ENCODE measurements at regions not wholly inside any gene's neighbourhood (a gene's known extent, or its start where the extent isn't known, plus 50 kb on each side); places are given as distances from the start of the nearest gene placed in this dataset.

DNA sequence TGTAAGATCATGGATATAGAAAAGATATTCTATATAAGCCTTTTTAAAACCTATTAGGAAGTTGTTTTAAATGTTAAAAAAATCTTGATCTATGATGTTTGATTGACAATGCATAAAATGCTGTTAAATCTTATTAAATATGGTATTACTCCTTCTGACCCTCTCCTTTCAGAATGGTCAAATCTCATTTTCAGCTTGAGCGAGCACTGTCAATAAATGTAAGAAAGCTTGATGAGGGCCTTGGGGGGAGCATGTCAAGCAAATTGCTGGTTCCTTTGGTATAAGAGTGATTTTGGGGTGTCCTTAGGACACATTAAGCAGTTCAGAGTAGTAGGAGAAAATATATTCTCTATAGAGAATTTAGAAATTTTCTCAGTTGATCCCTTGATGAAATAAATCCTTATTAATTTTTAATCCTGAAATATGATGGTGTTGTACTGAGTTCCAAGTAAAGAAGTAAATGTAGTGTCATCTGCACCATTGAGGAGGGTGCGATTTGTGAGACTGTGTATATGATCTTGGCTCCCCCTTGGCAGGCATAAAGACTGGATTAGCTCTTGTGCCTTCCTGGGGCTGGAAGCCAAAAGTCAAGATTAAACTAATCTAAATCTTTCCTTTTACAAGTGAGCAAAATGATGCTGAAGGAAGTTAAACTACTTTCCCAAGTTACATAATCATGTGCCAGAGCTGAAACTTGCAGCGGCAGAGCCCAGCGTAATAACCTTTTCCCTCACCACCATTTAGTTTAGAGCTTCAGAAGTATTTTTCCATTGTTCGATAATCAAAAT lies 82.6 kb upstream of the ANK2 start:
- Histone ChIP-seq H3K4me1 (no peaks in the 10 kb centered on the region), H3K27ac (no peak overlapping the region), H3K9me3 (no peaks in the 10 kb centered on the region), H3K36me3 (no peaks in the 10 kb centered on the region), H3K4me3 (no peak overlapping the region), H3K27me3 (no peaks in the 10 kb centered on the region)
- TF ChIP-seq, protein P1, sequence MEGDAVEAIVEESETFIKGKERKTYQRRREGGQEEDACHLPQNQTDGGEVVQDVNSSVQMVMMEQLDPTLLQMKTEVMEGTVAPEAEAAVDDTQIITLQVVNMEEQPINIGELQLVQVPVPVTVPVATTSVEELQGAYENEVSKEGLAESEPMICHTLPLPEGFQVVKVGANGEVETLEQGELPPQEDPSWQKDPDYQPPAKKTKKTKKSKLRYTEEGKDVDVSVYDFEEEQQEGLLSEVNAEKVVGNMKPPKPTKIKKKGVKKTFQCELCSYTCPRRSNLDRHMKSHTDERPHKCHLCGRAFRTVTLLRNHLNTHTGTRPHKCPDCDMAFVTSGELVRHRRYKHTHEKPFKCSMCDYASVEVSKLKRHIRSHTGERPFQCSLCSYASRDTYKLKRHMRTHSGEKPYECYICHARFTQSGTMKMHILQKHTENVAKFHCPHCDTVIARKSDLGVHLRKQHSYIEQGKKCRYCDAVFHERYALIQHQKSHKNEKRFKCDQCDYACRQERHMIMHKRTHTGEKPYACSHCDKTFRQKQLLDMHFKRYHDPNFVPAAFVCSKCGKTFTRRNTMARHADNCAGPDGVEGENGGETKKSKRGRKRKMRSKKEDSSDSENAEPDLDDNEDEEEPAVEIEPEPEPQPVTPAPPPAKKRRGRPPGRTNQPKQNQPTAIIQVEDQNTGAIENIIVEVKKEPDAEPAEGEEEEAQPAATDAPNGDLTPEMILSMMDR (IDR thresholded peaks at IDR 0.05): no peak
- no peak for DNase-seq (ENCODE audit: low spot score)

GRCh38 chr4:112968451-112969159 lies 80.8 kb upstream of the ANK2 start:
- TF ChIP-seq, protein P1 (IDR thresholded peaks at IDR 0.05): no peak
- no peaks in the 10 kb centered on the region for H3K9me3 ChIP-seq
- no peak overlapping the region for H3K4me3 ChIP-seq
- no peaks in the 10 kb centered on the region for H3K27me3 ChIP-seq
- H3K4me1 ChIP-seq: no peaks in the 10 kb centered on the region
- no peak for DNase-seq (ENCODE audit: low spot score)
- no peak overlapping the region for H3K27ac ChIP-seq
- H3K36me3 ChIP-seq: no peaks in the 10 kb centered on the region

DNA sequence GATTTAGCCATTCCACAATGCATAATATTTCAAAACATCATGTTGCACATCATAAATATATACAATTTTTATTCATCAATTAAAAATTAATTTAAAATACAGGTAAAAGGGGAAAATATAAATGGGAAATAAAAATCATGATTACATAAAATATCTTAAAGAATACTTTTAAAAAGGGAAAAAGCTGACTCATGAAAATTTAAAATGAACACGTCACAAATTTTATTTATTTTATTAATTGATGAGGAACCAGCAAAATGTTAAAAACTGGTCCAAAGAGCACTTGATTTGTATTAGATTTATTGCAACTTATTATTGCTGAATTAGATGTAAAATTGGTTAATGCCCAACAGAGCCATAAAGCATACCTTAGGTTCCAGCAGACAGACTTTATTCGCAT lies 78.5 kb upstream of the ANK2 start:
- no peaks in the 10 kb centered on the region for H3K9me3 ChIP-seq
- H3K36me3 ChIP-seq: no peaks in the 10 kb centered on the region
- TF ChIP-seq, protein P1 (IDR thresholded peaks at IDR 0.05): no peak
- no peak overlapping the region for H3K27ac ChIP-seq
- DNase-seq (ENCODE audit: low spot score): no peak
- no peaks in the 10 kb centered on the region for H3K27me3 ChIP-seq
- no peak overlapping the region for H3K4me3 ChIP-seq
- no peaks in the 10 kb centered on the region for H3K4me1 ChIP-seq

DNA sequence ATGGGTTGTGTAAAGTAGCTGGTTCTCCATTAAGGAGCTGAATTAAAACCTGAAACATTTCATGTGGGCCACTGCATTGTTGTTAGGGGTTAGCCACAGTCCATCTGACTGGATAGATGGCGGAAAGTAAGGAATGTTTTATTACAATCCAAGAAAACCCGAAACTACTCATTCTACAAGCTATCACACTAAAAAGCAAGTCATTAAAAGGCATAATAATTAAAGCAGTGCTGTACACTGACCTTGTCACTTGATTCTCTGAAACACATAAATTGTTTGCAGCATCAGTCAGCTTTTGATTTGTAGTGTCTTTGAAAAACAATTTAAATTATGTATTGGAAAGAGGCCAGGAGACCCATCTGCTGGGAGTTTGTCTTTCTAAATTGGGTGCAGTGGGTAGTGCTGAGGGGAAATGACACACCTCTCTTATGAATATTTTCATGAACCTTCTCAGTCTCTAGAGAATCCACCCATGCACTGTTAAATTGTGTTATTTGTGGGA lies 75.7 kb upstream of the ANK2 start:
- Histone ChIP-seq H3K4me1 (no peaks in the 10 kb centered on the region), H3K4me3 (no peak overlapping the region), H3K36me3 (no peaks in the 10 kb centered on the region), H3K9me3 (no peaks in the 10 kb centered on the region), H3K27me3 (no peaks in the 10 kb centered on the region), H3K27ac (no peak overlapping the region)
- TF ChIP-seq, protein P1 (IDR thresholded peaks at IDR 0.05): no peak
- no peak for DNase-seq (ENCODE audit: low spot score)

DNA sequence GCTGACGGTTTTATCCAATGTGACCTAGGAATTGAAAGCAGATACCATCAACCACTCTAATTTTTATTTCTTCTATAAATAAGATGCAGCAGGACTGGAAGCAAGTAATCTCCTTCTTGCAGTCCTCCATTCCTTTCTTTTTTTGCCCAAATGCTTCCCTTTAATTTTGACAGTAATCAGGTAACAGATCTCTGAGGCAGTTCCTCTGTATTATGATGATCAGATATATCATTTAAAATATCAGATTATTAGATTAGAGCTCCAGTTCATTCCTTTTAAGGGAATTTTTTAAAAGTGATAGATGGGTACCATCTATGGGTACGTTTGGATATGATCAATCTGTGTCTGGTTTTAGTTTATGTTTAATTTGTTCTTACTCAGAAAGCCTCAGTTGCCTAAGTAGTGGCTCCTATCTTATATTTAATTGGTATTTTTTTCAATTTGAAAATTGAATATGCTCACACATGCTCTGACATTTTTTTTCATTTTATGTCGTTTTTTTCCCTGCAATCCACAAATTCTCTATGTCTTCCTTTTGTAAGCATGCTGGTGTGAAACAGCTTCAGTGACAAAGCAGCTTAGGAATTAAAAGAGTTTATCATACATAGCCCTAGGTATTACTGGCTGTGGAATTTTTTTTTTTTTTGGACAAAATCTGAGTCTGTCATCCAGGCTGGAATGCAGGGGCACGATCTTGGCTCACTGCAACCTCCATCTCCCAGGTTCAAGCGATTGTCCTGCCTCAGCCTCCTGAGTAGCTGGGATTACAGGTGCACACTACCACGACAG lies 73.7 kb upstream of the ANK2 start:
- TF ChIP-seq, protein P1 (IDR thresholded peaks at IDR 0.05): no peak
- H3K27me3 ChIP-seq: no peaks in the 10 kb centered on the region

More for the DNA sequence above, 73.7 kb upstream of the ANK2 start:
- Histone ChIP-seq H3K4me1 (no peaks in the 10 kb centered on the region), H3K36me3 (no peaks in the 10 kb centered on the region), H3K27ac (no peak overlapping the region), H3K4me3 (no peak overlapping the region), H3K9me3 (no peaks in the 10 kb centered on the region)
- DNase-seq (ENCODE audit: low spot score): no peak
